Activated CD4-positive, alpha-beta T cell treated with anti-CD3 and anti-CD28 coated beads for 24 hours (primary cell): ENCODE measurements at regions not wholly inside any gene's neighbourhood (a gene's known extent, or its start where the extent isn't known, plus 50 kb on each side); places are given as distances from the start of the nearest gene placed in this dataset.

Experiments used
- DNase-seq, 2 donors: peaks; one replicate each; pipeline ENCODE4 v3.0.0-alpha.2; 2020; ENCODE audit warnings: low read depth in 2 of 2

GRCh38 chr6:157772820-157773219, 50.2 kb upstream of the SNX9 start:
- no peak for DNase-seq
